Liver (tissue), 3 donors: ENCODE measurements at regions not wholly inside any gene's neighbourhood (a gene's known extent, or its start where the extent isn't known, plus 50 kb on each side); places are given as distances from the start of the nearest gene placed in this dataset.

Experiments
- EGR1 ChIP-seq, 2 donors: IDR thresholded peaks; 2 replicates each; pipeline ENCODE4 v1.6.1; 2016 to 2018; ENCODE audit warnings: antibody characterized with exemption in 2 of 2, low read depth in 2 of 2
- HNF4G ChIP-seq: IDR thresholded peaks from 2 replicates; pipeline ENCODE4 v1.6.1; 2016; ENCODE audit warnings: antibody characterized with exemption
- RAD21 ChIP-seq, 2 donors: IDR thresholded peaks; 2 replicates each; pipeline ENCODE4 v1.6.1; 2016; ENCODE audit warnings: antibody characterized with exemption in 2 of 2, mild to moderate bottlenecking in 2 of 2
- SP1 ChIP-seq: IDR thresholded peaks from 2 replicates; pipeline ENCODE4 v1.6.1; 2018; ENCODE audit warnings: antibody characterized with exemption, mild to moderate bottlenecking
- TAF1 ChIP-seq: conservative IDR thresholded peaks from 2 replicates; pipeline ENCODE4 v1.6.1; 2016; ENCODE audit warnings: antibody characterized with exemption, mild to moderate bottlenecking
- YY1 ChIP-seq: IDR thresholded peaks from 2 replicates; pipeline ENCODE4 v1.6.1; 2016; ENCODE audit warnings: antibody characterized with exemption, mild to moderate bottlenecking
- TF ChIP-seq, protein P1 (sequence below): fragments of 150-350 bp; IDR thresholded peaks from 2 replicates; pipeline ENCODE4 v1.5.1; 2017; ENCODE audit warnings: improper control_type of control experiment, low read depth, low read length; ENCODE audit not compliant: missing input control
- TF ChIP-seq, protein P2 (sequence below): IDR thresholded peaks from 2 replicates; pipeline ENCODE4 v1.6.1; 2016; ENCODE audit warnings: antibody characterized with exemption, mild to moderate bottlenecking
- TF ChIP-seq, protein P3 (sequence below): IDR thresholded peaks from 2 replicates; pipeline ENCODE4 v1.6.1; 2016; ENCODE audit warnings: antibody characterized with exemption
- donor health status: healthy.
- donor health status: healthy.

DNA sequence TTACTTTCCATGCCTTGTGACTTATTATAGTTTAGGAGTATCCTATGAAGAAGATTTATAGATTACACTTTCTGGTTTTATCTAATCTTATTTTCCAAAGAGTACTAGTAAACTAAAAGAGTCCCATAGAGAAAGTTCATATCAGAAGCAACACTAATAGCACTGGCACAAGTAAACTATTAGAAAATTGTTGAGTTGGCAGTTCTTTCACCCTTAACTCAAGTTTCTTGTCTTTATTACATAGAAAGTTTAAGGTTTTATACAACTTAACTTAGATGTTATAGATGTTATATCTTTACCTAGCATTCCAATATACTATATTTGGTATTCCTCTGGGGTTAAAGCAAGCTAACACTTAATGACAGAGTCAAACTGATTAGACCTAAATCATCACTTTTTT lies 437.8 kb upstream of the ARRDC3 start:
- TF ChIP-seq, protein P1, sequence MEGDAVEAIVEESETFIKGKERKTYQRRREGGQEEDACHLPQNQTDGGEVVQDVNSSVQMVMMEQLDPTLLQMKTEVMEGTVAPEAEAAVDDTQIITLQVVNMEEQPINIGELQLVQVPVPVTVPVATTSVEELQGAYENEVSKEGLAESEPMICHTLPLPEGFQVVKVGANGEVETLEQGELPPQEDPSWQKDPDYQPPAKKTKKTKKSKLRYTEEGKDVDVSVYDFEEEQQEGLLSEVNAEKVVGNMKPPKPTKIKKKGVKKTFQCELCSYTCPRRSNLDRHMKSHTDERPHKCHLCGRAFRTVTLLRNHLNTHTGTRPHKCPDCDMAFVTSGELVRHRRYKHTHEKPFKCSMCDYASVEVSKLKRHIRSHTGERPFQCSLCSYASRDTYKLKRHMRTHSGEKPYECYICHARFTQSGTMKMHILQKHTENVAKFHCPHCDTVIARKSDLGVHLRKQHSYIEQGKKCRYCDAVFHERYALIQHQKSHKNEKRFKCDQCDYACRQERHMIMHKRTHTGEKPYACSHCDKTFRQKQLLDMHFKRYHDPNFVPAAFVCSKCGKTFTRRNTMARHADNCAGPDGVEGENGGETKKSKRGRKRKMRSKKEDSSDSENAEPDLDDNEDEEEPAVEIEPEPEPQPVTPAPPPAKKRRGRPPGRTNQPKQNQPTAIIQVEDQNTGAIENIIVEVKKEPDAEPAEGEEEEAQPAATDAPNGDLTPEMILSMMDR, result no peak
- TF ChIP-seq SP1 (no peak), HNF4G (no peak), YY1 (no peak), TAF1 (no peak), RAD21 (IDR thresholded peaks at IDR 0.05) (no peak), EGR1 (IDR thresholded peaks at IDR 0.05; ENCODE audit: low read depth in 2 of 2) (no peak)
- TF ChIP-seq, protein P2, sequence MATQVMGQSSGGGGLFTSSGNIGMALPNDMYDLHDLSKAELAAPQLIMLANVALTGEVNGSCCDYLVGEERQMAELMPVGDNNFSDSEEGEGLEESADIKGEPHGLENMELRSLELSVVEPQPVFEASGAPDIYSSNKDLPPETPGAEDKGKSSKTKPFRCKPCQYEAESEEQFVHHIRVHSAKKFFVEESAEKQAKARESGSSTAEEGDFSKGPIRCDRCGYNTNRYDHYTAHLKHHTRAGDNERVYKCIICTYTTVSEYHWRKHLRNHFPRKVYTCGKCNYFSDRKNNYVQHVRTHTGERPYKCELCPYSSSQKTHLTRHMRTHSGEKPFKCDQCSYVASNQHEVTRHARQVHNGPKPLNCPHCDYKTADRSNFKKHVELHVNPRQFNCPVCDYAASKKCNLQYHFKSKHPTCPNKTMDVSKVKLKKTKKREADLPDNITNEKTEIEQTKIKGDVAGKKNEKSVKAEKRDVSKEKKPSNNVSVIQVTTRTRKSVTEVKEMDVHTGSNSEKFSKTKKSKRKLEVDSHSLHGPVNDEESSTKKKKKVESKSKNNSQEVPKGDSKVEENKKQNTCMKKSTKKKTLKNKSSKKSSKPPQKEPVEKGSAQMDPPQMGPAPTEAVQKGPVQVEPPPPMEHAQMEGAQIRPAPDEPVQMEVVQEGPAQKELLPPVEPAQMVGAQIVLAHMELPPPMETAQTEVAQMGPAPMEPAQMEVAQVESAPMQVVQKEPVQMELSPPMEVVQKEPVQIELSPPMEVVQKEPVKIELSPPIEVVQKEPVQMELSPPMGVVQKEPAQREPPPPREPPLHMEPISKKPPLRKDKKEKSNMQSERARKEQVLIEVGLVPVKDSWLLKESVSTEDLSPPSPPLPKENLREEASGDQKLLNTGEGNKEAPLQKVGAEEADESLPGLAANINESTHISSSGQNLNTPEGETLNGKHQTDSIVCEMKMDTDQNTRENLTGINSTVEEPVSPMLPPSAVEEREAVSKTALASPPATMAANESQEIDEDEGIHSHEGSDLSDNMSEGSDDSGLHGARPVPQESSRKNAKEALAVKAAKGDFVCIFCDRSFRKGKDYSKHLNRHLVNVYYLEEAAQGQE, result no peak
- TF ChIP-seq, protein P3, sequence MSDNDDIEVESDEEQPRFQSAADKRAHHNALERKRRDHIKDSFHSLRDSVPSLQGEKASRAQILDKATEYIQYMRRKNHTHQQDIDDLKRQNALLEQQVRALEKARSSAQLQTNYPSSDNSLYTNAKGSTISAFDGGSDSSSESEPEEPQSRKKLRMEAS, result no peak
